ENCODE measurements at regions not wholly inside any gene's neighbourhood (a gene's known extent, or its start where the extent isn't known, plus 50 kb on each side); places are given as distances from the start of the nearest gene placed in this dataset.
A peak's percentile ranks its signal among the peaks of the same experiment; 100 is the strongest.
"Not testable (repeated sequence)": the region's sequence is repeated elsewhere in the genome, so short reads cannot be mapped to it uniquely, and the experiment has no call there.

- peak; percentile 57 for DNase-seq
These were observed 111.4 kb downstream of the COPS8 start for GRCh38 chr2:237196866-237197618.

GRCh38 chr2:237198164-237198855 is 112.6 kb downstream of the COPS8 start:
- DNase-seq: peak; percentile 82

GRCh38 chr2:237199082-237199481 is 113.4 kb downstream of the COPS8 start:
- DNase-seq: no peak

- no peak for DNase-seq
These were observed 113.9 kb downstream of the COPS8 start for GRCh38 chr2:237199577-237199976.

- no peak for DNase-seq
These were observed 114.8 kb downstream of the COPS8 start for GRCh38 chr2:237200462-237200861.

GRCh38 chr2:237201461-237202287 is 116.0 kb downstream of the COPS8 start:
- DNase-seq: peak; percentile 96

GRCh38 chr2:237202288-237203030 is 116.8 kb downstream of the COPS8 start:
- no peak for DNase-seq

- DNase-seq: peak; percentile 82
These were observed 119.4 kb downstream of the COPS8 start for GRCh38 chr2:237205043-237205541.

- DNase-seq: peak; percentile 75
These were observed 119.9 kb downstream of the COPS8 start for GRCh38 chr2:237205561-237205971.

- DNase-seq: peak; percentile 74
These were observed 122.0 kb downstream of the COPS8 start for GRCh38 chr2:237207646-237208045.

GRCh38 chr2:237208373-237209260 is 122.9 kb downstream of the COPS8 start:
- peak; percentile 99 for DNase-seq

GRCh38 chr2:237209885-237210284 is 124.2 kb downstream of the COPS8 start:
- DNase-seq: no peak

GRCh38 chr2:237210297-237210696 is 124.6 kb downstream of the COPS8 start:
- no peak for DNase-seq

GRCh38 chr2:237210763-237211162 is 125.1 kb downstream of the COPS8 start:
- no peak for DNase-seq

- not testable (repeated sequence) for DNase-seq
These were observed 126.9 kb downstream of the COPS8 start for GRCh38 chr2:237212356-237213279.

- peak; percentile 86 for DNase-seq
These were observed 127.8 kb downstream of the COPS8 start for GRCh38 chr2:237213315-237214022.

GRCh38 chr2:237214030-237214675 is 128.5 kb downstream of the COPS8 start:
- no peak for DNase-seq

GRCh38 chr2:237214963-237215362 is 129.3 kb downstream of the COPS8 start:
- DNase-seq: no peak

All from fibroblast of skin of scalp (primary cell).